Parathyroid adenoma (tissue), 2 donors: ENCODE measurements at regions not wholly inside any gene's neighbourhood (a gene's known extent, or its start where the extent isn't known, plus 50 kb on each side); places are given as distances from the start of the nearest gene placed in this dataset.

Experiments
- H2AFZ ChIP-seq: fragments of 300-600 bp; sonication (generic); one replicate; pipeline ENCODE4 v1.7.0; 2017; ENCODE audit warnings: antibody characterized with exemption, mild to moderate bottlenecking
- H3K27ac ChIP-seq: fragments of 300-600 bp; sonication (generic); one replicate; pipeline ENCODE4 v1.7.0; 2017
- H3K27me3 ChIP-seq: fragments of 300-600 bp; sonication (generic); one replicate; pipeline ENCODE4 v1.7.0; 2017; ENCODE audit warnings: low read length; ENCODE audit not compliant: control insufficient read depth, insufficient read depth
- H3K36me3 ChIP-seq: fragments of 300-600 bp; sonication (generic); one replicate; pipeline ENCODE4 v1.7.0; 2017; ENCODE audit warnings: low read length; ENCODE audit not compliant: control insufficient read depth, insufficient read depth
- H3K4me1 ChIP-seq: fragments of 300-600 bp; sonication (generic); one replicate; pipeline ENCODE4 v1.7.0; 2017; ENCODE audit warnings: control low read depth
- H3K4me2 ChIP-seq: fragments of 300-600 bp; sonication (generic); one replicate; pipeline ENCODE4 v1.7.0; 2017; ENCODE audit warnings: low read length
- H3K4me3 ChIP-seq: fragments of 300-600 bp; sonication (generic); one replicate; pipeline ENCODE4 v1.7.0; 2017; ENCODE audit warnings: low read depth, low read length
- H3K79me2 ChIP-seq: fragments of 300-600 bp; sonication (generic); one replicate; pipeline ENCODE4 v1.7.0; 2017; ENCODE audit warnings: control low read depth
- H3K9ac ChIP-seq: fragments of 300-600 bp; sonication (generic); one replicate; pipeline ENCODE4 v1.7.0; 2017; ENCODE audit warnings: mild to moderate bottlenecking
- H3K9me3 ChIP-seq: fragments of 300-600 bp; sonication (generic); one replicate; pipeline ENCODE4 v1.7.0; 2017; ENCODE audit warnings: low read length; ENCODE audit not compliant: control insufficient read depth
- CTCF ChIP-seq: fragments of 300-600 bp; sonication (generic); IDR thresholded peaks from one replicate; pipeline ENCODE4 v1.7.0; 2017; ENCODE audit warnings: antibody characterized with exemption, mild to moderate bottlenecking
- donor health status: primary hyperparathyroidism.

GRCh38 chr6:164107297-164107995, 692.9 kb downstream of the QKI start:
- H3K27ac ChIP-seq, result no peak overlapping the region
- H3K4me3 ChIP-seq, result no peak overlapping the region
- H3K27me3 ChIP-seq, result no peaks in the 10 kb centered on the region
- no peak for TF ChIP-seq CTCF
- no peaks in the 10 kb centered on the region for H3K9me3 ChIP-seq
- no peaks in the 10 kb centered on the region for H3K79me2 ChIP-seq
- H2AFZ ChIP-seq, result no peak overlapping the region
- no peaks in the 10 kb centered on the region for H3K4me1 ChIP-seq
- H3K4me2 ChIP-seq, result no peak overlapping the region
- no peaks in the 10 kb centered on the region for H3K36me3 ChIP-seq
- H3K9ac ChIP-seq, result no peak overlapping the region

GRCh38 chr6:164106345-164106769, 691.8 kb downstream of the QKI start:
- Histone ChIP-seq H3K36me3 (no peaks in the 10 kb centered on the region), H3K9ac (no peak overlapping the region), H3K79me2 (no peaks in the 10 kb centered on the region), H3K4me3 (no peak overlapping the region), H3K27me3 (no peaks in the 10 kb centered on the region), H3K4me1 (no peaks in the 10 kb centered on the region), H3K27ac (no peak overlapping the region), H3K9me3 (no peaks in the 10 kb centered on the region), H3K4me2 (no peak overlapping the region), H2AFZ (no peak overlapping the region)
- no peak for TF ChIP-seq CTCF

GRCh38 chr6:164105705-164106104, 691.2 kb downstream of the QKI start:
- Histone ChIP-seq H3K9ac (no peak overlapping the region), H3K27me3 (no peaks in the 10 kb centered on the region), H3K4me1 (no peaks in the 10 kb centered on the region), H3K4me2 (no peak overlapping the region), H3K4me3 (no peak overlapping the region), H3K79me2 (no peaks in the 10 kb centered on the region), H2AFZ (no peak overlapping the region), H3K36me3 (no peaks in the 10 kb centered on the region), H3K9me3 (no peaks in the 10 kb centered on the region), H3K27ac (no peak overlapping the region)
- no peak for TF ChIP-seq CTCF

GRCh38 chr6:164104432-164104831, 689.9 kb downstream of the QKI start:
- TF ChIP-seq CTCF, result no peak
- Histone ChIP-seq H3K9ac (no peak overlapping the region), H3K4me3 (no peak overlapping the region), H3K27me3 (no peaks in the 10 kb centered on the region), H3K4me2 (no peak overlapping the region), H3K9me3 (no peaks in the 10 kb centered on the region), H2AFZ (no peak overlapping the region), H3K36me3 (no peaks in the 10 kb centered on the region), H3K27ac (no peak overlapping the region), H3K79me2 (no peaks in the 10 kb centered on the region), H3K4me1 (no peaks in the 10 kb centered on the region)

- Histone ChIP-seq H3K4me2 (no peak overlapping the region), H3K36me3 (no peaks in the 10 kb centered on the region), H3K4me1 (no peaks in the 10 kb centered on the region), H3K9me3 (no peaks in the 10 kb centered on the region), H3K79me2 (no peaks in the 10 kb centered on the region), H3K4me3 (no peak overlapping the region), H3K9ac (no peak overlapping the region), H2AFZ (no peak overlapping the region), H3K27ac (no peak overlapping the region), H3K27me3 (no peaks in the 10 kb centered on the region)
- TF ChIP-seq CTCF, result no peak
These were observed 688.2 kb downstream of the QKI start for GRCh38 chr6:164102693-164103092.
